K562 (cell line): ENCODE measurements at regions not wholly inside any gene's neighbourhood (a gene's known extent, or its start where the extent isn't known, plus 50 kb on each side); places are given as distances from the start of the nearest gene placed in this dataset.

Experiments used
- ATF3 ChIP-seq, 2 experiments: fragments of 450-650 bp in 1 of 2; sonication (generic) in 1 of 2; formaldehyde crosslinking in 1 of 2; IDR thresholded peaks in 1 of 2; conservative IDR thresholded peaks in 1 of 2; 2 replicates each; pipeline versions ENCODE4 v1.6.1 to v1.8.1; 2016 to 2023; ENCODE audit warnings: mild to moderate bottlenecking in 2 of 2, moderate library complexity in 2 of 2, inconsistent platforms in 1 of 2, missing genetic modification reagents in 1 of 2
- ATF7 ChIP-seq: fragments of 450-650 bp; IDR thresholded peaks from 2 replicates; pipeline ENCODE4 v1.7.1; 2014; ENCODE audit warnings: mild to moderate bottlenecking, moderate library complexity
- ETS1 ChIP-seq: conservative IDR thresholded peaks from 2 replicates; pipeline ENCODE4 v1.6.1; 2011; ENCODE audit warnings: low read depth, mild to moderate bottlenecking, low read length; ENCODE audit not compliant: control insufficient read depth
- FOXK2 ChIP-seq, 2 experiments: fragments of 450-650 bp; IDR thresholded peaks in 1 of 2; conservative IDR thresholded peaks in 1 of 2; 2 replicates each; pipeline ENCODE4 v1.6.1; 2016; ENCODE audit warnings: low read depth in 2 of 2, mild to moderate bottlenecking in 1 of 2
- IFI16 ChIP-seq: fragments of 250-450 bp; sonication (Bioruptor Pico); IDR thresholded peaks from 2 replicates; pipeline ENCODE4 v2.1.2; 2022; ENCODE audit warnings: mild to moderate bottlenecking, inconsistent platforms
- KLF1 ChIP-seq: fragments of 450-650 bp; IDR thresholded peaks from 2 replicates; pipeline ENCODE4 v1.6.1; 2016; ENCODE audit warnings: missing genetic modification characterization, missing compliant biosample characterization
- MXI1 ChIP-seq: IDR thresholded peaks from 2 replicates; pipeline ENCODE4 v1.6.1; 2011; ENCODE audit warnings: low read depth, mild to moderate bottlenecking, improper control_type of control experiment, low read length
- NFXL1 ChIP-seq: fragments of 450-650 bp; formaldehyde crosslinking; IDR thresholded peaks from 2 replicates; pipeline ENCODE4 v1.4.0; 2021; ENCODE audit warnings: mild to moderate bottlenecking
- NKRF ChIP-seq: fragments of 450-650 bp; IDR thresholded peaks from 2 replicates; pipeline ENCODE4 v1.6.1; 2016; ENCODE audit warnings: borderline replicate concordance
- PTRF ChIP-seq: fragments of 450-650 bp; IDR thresholded peaks from 2 replicates; pipeline ENCODE4 v1.6.1; 2016; ENCODE audit warnings: mild to moderate bottlenecking, missing genetic modification characterization, missing compliant biosample characterization
- SIRT6 ChIP-seq: IDR thresholded peaks from one replicate; pipeline ENCODE4 v1.6.1; 2012; ENCODE audit warnings: low read depth, mild to moderate bottlenecking, control low read depth, inconsistent platforms, low read length, moderate library complexity
- TAF7 ChIP-seq: fragments of 450-650 bp; IDR thresholded peaks from 2 replicates; pipeline ENCODE4 v1.6.1; 2016; ENCODE audit warnings: missing genetic modification characterization, missing compliant biosample characterization
- USF1 ChIP-seq: sonication (generic); formaldehyde crosslinking; IDR thresholded peaks from 2 replicates; pipeline ENCODE4 v1.9.0; 2022; ENCODE audit warnings: mild to moderate bottlenecking, missing genetic modification reagents
- ZKSCAN1 ChIP-seq: fragments of 150-350 bp; IDR thresholded peaks from 2 replicates; pipeline ENCODE4 v1.6.1; 2016; ENCODE audit warnings: low read depth, low read length
- ZNF277 ChIP-seq: fragments of 250-450 bp; sonication (Bioruptor Pico); IDR thresholded peaks from 2 replicates; pipeline ENCODE4 v1.8.0; 2022; ENCODE audit warnings: inconsistent platforms, mild to moderate bottlenecking, moderate library complexity, borderline replicate concordance
- ZNF354B ChIP-seq: fragments of 250-450 bp; sonication (Bioruptor Pico); IDR thresholded peaks from 2 replicates; pipeline ENCODE4 v1.4.0; 2020
- ZNF584 ChIP-seq: fragments of 200-800 bp; sonication (Bioruptor generic); IDR thresholded peaks from 2 replicates; pipeline ENCODE4 v1.6.1; 2016; ENCODE audit warnings: low read depth, mild to moderate bottlenecking, missing genetic modification characterization, missing compliant biosample characterization

- 0 out of 2 replicates have a peak, but pooled peaks have one; percentile 37 for TF ChIP-seq ZNF354B (CRISPR knock-in tag)
- TF ChIP-seq ATF7: peak; percentile 41
- no peak for TF ChIP-seq MXI1
- peak; percentile 89; the same call in 1 of the 2 replicates for TF ChIP-seq ZNF584
- no peak for TF ChIP-seq KLF1
- TF ChIP-seq SIRT6: no peak
- no peak for TF ChIP-seq ETS1
- TF ChIP-seq PTRF: peak; percentile 71
- peak; percentile 43 for TF ChIP-seq ATF3 (IDR thresholded peaks at IDR 0.05)
- no peak for TF ChIP-seq ATF3 (CRISPR knock-in tag; conservative IDR thresholded peaks at IDR 0.05)
- TF ChIP-seq IFI16 (CRISPR knock-in tag): 0 out of 2 replicates have a peak, but pooled peaks have one; percentile 59
- 0 out of 2 replicates have a peak, but pooled peaks have one; percentile 63 for TF ChIP-seq NFXL1
- peak; percentile 61; the same call in 1 of the 2 replicates for TF ChIP-seq TAF7 (tag)
- no peak for TF ChIP-seq ZNF277 (CRISPR knock-in tag)
- peak; percentile 74 to 78; a peak in 3 of 4 replicates for TF ChIP-seq FOXK2 (conservative IDR thresholded peaks at IDR 0.05 in 1 of 2, IDR thresholded peaks at IDR 0.05 in 1 of 2; ENCODE audit: low read depth in 2 of 2)
- peak; percentile 87 for TF ChIP-seq ZKSCAN1
- TF ChIP-seq USF1: peak; percentile 79
- TF ChIP-seq NKRF: no peak
These were observed 83.4 kb upstream of the KCNK12 start (continued) for GRCh38 chr2:47653902-47654789.
